Small intestine (tissue), 7 donors: ENCODE measurements at regions not wholly inside any gene's neighbourhood (a gene's known extent, or its start where the extent isn't known, plus 50 kb on each side); places are given as distances from the start of the nearest gene placed in this dataset.
"Not testable (repeated sequence)": the region's sequence is repeated elsewhere in the genome, so short reads cannot be mapped to it uniquely, and the experiment has no call there.

Source experiments
- DNase-seq, 2 donors: peaks; one replicate each; pipeline versions ENCODE4 v3.0.0 to v3.0.0-alpha.2; 2013
- FAIRE-seq: peaks from 2 replicates; lab custom pipeline; 2012; peaks lifted over from hg19 to GRCh38; lab: Jason Lieb, UNC
- H3K27ac ChIP-seq, 3 donors: one replicate each; pipeline ENCODE4 v1.5.1; 2013; ENCODE audit warnings: low read length in 2 of 3, mild to moderate bottlenecking in 2 of 3, control low read depth in 1 of 3, inconsistent platforms in 1 of 3, low read depth in 1 of 3, moderate library complexity in 1 of 3
- H3K27me3 ChIP-seq, 3 donors: one replicate each; pipeline ENCODE4 v1.6.1; 2013; ENCODE audit warnings: low read length in 3 of 3, inconsistent platforms in 1 of 3; ENCODE audit not compliant: control insufficient read depth in 3 of 3, insufficient read depth in 3 of 3
- H3K36me3 ChIP-seq, 3 donors: one replicate each; pipeline ENCODE4 v1.6.1; 2013; ENCODE audit warnings: low read length in 3 of 3, inconsistent platforms in 1 of 3, low read depth in 1 of 3, mild to moderate bottlenecking in 1 of 3, moderate library complexity in 1 of 3; ENCODE audit not compliant: control insufficient read depth in 3 of 3, insufficient read depth in 2 of 3
- H3K4me1 ChIP-seq, 3 donors: one replicate each; pipeline ENCODE4 v1.6.1; 2013; ENCODE audit warnings: low read length in 2 of 3, inconsistent platforms in 1 of 3, low read depth in 1 of 3, mild to moderate bottlenecking in 1 of 3, moderate library complexity in 1 of 3; ENCODE audit not compliant: control insufficient read depth in 3 of 3, insufficient read depth in 2 of 3
- H3K4me3 ChIP-seq, 3 donors: one replicate each; pipeline ENCODE4 v1.5.1; 2013; ENCODE audit warnings: low read length in 3 of 3, control low read depth in 1 of 3, inconsistent platforms in 1 of 3, low read depth in 1 of 3, mild to moderate bottlenecking in 1 of 3, moderate library complexity in 1 of 3
- H3K9me3 ChIP-seq, 2 donors: one replicate each; pipeline ENCODE4 v1.6.1; 2013; ENCODE audit warnings: low read depth in 1 of 2, low read length in 1 of 2; ENCODE audit not compliant: control insufficient read depth in 2 of 2, insufficient read depth in 1 of 2
- WGBS, 3 donors: extraction: QIAGEN DNeasy Blood & Tissue Kit; methylation state at CpG; one replicate each; pipeline ENCODE4 v1.1.7; 2013; 5-methylcytosine and 5-hydroxymethylcytosine counted together
- donor health status: healthy with polysubstance abuse.
- donor health status: control.
- donor health status: control.
- donor health status: Bipolar disorder and iron deficiency.
- donor health status: healthy.

- Histone ChIP-seq H3K4me1 (no peaks in the 10 kb centered on the region), H3K4me3 (no peak overlapping the region), H3K27me3 (peaks cover 0 to 8% (median 0%) of the 10 kb centered on the region in 3 donors), H3K9me3 (no peaks in the 10 kb centered on the region), H3K36me3 (no peaks in the 10 kb centered on the region), H3K27ac (no peak overlapping the region)
- FAIRE-seq (no peak), DNase-seq (no peak)
- 53 to 66% (median 53%) methylated on average over 5 of the region's 5 CpGs for WGBS, 3 donors
Measured at GRCh38 chr1:30366911-30367310, 356.5 kb downstream of the MATN1 start.

GRCh38 chr1:30366199-30366598 is 357.2 kb downstream of the MATN1 start:
- 75 to 84% (median 82%) methylated on average over 4 of the region's 4 CpGs for WGBS, 3 donors
- no peak for DNase-seq

GRCh38 chr1:30365596-30365995 is 357.8 kb downstream of the MATN1 start:
- FAIRE-seq, result no peak
- no peak overlapping the region for H3K4me3 ChIP-seq

More at GRCh38 chr1:30366199-30366598, 357.2 kb downstream of the MATN1 start:
- H3K4me3 ChIP-seq, result no peak overlapping the region
- no peaks in the 10 kb centered on the region for H3K9me3 ChIP-seq
- H3K27me3 ChIP-seq, result peaks cover 0 to 8% (median 0%) of the 10 kb centered on the region in 3 donors
- no peak for FAIRE-seq
- no peak overlapping the region for H3K27ac ChIP-seq
- H3K4me1 ChIP-seq, result no peaks in the 10 kb centered on the region
- H3K36me3 ChIP-seq, result no peaks in the 10 kb centered on the region

GRCh38 chr1:30363031-30363430 is 360.4 kb downstream of the MATN1 start:
- no peak for DNase-seq
- no peak for FAIRE-seq
- 60 to 67% (median 61%) methylated on average over 3 of the region's 3 CpGs for WGBS, 3 donors

More at GRCh38 chr1:30365596-30365995, 357.8 kb downstream of the MATN1 start:
- H3K27me3 ChIP-seq, result peaks cover 0 to 8% (median 0%) of the 10 kb centered on the region in 3 donors
- DNase-seq, result no peak
- H3K27ac ChIP-seq, result no peak overlapping the region
- H3K9me3 ChIP-seq, result no peaks in the 10 kb centered on the region
- no peaks in the 10 kb centered on the region for H3K4me1 ChIP-seq
- H3K36me3 ChIP-seq, result no peaks in the 10 kb centered on the region
- 68 to 76% (median 71%) methylated on average over 3 of the region's 3 CpGs for WGBS, 3 donors

GRCh38 chr1:30362603-30362990 is 360.8 kb downstream of the MATN1 start:
- peaks cover 0 to 16% (median 0%) of the 10 kb centered on the region in 3 donors for H3K27me3 ChIP-seq
- no peak overlapping the region for H3K4me3 ChIP-seq
- no peaks in the 10 kb centered on the region for H3K4me1 ChIP-seq
- WGBS, 3 donors, result 59 to 67% (median 65%) methylated on average over 6 of the region's 6 CpGs
- no peaks in the 10 kb centered on the region for H3K36me3 ChIP-seq
- FAIRE-seq (no peak), DNase-seq (no peak)
- no peaks in the 10 kb centered on the region for H3K9me3 ChIP-seq
- H3K27ac ChIP-seq, result no peak overlapping the region

More at GRCh38 chr1:30363031-30363430, 360.4 kb downstream of the MATN1 start:
- Histone ChIP-seq H3K9me3 (no peaks in the 10 kb centered on the region), H3K4me1 (no peaks in the 10 kb centered on the region), H3K4me3 (no peak overlapping the region), H3K27me3 (peaks cover 0 to 13% (median 0%) of the 10 kb centered on the region in 3 donors), H3K27ac (no peak overlapping the region), H3K36me3 (no peaks in the 10 kb centered on the region)

GRCh38 chr1:30361890-30362602 is 361.3 kb downstream of the MATN1 start:
- not testable (repeated sequence) for FAIRE-seq, H3K27ac ChIP-seq, H3K9me3 ChIP-seq, DNase-seq, H3K36me3 ChIP-seq, H3K4me3 ChIP-seq, H3K4me1 ChIP-seq
- peaks cover 0 to 17% (median 0%) of the 10 kb centered on the region in 3 donors for H3K27me3 ChIP-seq
- 64 to 79% (median 68%) methylated on average over 10 of the region's 10 CpGs for WGBS, 3 donors

- Histone ChIP-seq H3K27me3 (peaks cover 0 to 22% (median 0%) of the 10 kb centered on the region in 3 donors), H3K4me3 (no peak overlapping the region), H3K4me1 (no peaks in the 10 kb centered on the region), H3K27ac (no peak overlapping the region), H3K36me3 (no peaks in the 10 kb centered on the region), H3K9me3 (no peaks in the 10 kb centered on the region)
- 59 to 66% (median 61%) methylated on average over 7 of the region's 7 CpGs for WGBS, 3 donors
- DNase-seq, result no peak
- FAIRE-seq, result no peak
Measured at GRCh38 chr1:30360753-30361152, 362.6 kb downstream of the MATN1 start.

GRCh38 chr1:30360281-30360680 is 363.1 kb downstream of the MATN1 start:
- no peak overlapping the region for H3K4me3 ChIP-seq
- H3K27ac ChIP-seq, result no peak overlapping the region
- no peaks in the 10 kb centered on the region for H3K36me3 ChIP-seq
- DNase-seq (no peak), FAIRE-seq (no peak)
- WGBS, 3 donors, result 70 to 87% (median 80%) methylated on average over 2 of the region's 2 CpGs
- H3K27me3 ChIP-seq, result peaks cover 0 to 23% (median 0%) of the 10 kb centered on the region in 3 donors
- no peaks in the 10 kb centered on the region for H3K9me3 ChIP-seq
- H3K4me1 ChIP-seq, result no peaks in the 10 kb centered on the region
